Activated T-helper 9 cell treated with anti-CD3 and anti-CD28 coated beads, Interleukin-2, amount 50 U/mL, for 16 hours (primary cell): ENCODE measurements at regions not wholly inside any gene's neighbourhood (a gene's known extent, or its start where the extent isn't known, plus 50 kb on each side); places are given as distances from the start of the nearest gene placed in this dataset.
"Not testable (repeated sequence)": the region's sequence is repeated elsewhere in the genome, so short reads cannot be mapped to it uniquely, and the experiment has no call there.

Experiments
- DNase-seq: peaks from one replicate; pipeline ENCODE4 v3.0.0-alpha.2; 2020; ENCODE audit warnings: low read depth

DNA sequence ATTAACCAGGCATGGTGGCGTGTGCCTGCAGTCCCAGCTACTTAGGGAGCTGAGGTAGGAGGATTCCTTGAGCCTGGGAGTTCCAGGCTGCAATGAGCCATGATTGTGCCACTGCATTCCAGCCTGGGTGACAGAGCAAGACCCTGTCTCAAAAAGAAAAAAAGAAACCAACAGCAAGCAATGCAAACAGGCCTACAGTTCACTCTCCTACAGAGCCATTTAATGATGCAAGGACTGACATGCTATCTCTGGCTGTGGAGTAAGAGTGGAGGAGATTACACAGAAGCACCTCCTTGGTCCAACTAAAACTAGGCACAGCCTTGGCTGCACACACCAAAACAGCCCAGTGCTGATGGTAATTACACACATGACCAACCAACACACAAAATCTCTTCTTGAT, 127.5 kb upstream of the SOD1 start:
- DNase-seq, result no peak

- DNase-seq, result no peak
Measured at GRCh38 chr21:31530897-31531705, 128.4 kb upstream of the SOD1 start.

DNA sequence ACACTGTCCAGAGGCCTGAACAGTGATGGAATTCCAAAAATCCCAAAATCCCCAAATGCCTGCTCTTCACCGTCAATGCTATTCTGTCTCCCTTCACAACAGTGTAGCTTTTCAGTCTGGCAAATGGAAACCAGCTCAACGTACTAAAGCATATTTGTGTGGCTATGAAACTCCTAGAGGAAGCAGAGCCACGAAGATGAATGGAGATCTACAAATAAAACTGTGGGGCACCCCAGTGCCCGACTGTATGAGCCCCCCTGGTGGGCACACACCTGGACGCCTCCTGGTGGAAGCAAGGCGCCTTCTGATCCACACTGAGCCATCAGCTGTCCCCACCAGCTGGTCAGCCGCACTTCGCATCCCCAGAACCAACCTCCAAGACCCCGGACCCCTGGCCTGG, 129.1 kb upstream of the SOD1 start:
- no peak for DNase-seq

DNA sequence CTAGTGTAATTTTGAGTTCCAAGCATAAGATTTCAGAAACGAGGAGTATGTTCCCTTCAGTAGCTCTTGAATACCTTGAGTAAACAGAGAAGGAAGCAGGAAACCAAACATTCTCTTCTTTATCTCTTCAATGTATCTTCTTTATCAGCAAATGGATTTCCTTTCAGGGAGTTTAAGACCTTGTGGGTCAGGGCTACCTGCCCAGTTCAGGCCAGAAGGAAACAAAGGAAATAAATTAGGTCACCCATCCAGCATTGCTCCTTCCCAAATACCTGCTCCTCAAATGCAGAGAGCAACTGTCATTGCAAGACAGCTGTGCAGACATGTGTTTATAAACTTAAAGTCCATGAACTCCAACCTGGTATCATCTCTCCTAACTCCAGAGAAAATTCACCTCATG, 130.1 kb upstream of the SOD1 start:
- no peak for DNase-seq

- no peak for DNase-seq
Measured at GRCh38 chr21:31526040-31526439, 133.5 kb upstream of the SOD1 start.

DNA sequence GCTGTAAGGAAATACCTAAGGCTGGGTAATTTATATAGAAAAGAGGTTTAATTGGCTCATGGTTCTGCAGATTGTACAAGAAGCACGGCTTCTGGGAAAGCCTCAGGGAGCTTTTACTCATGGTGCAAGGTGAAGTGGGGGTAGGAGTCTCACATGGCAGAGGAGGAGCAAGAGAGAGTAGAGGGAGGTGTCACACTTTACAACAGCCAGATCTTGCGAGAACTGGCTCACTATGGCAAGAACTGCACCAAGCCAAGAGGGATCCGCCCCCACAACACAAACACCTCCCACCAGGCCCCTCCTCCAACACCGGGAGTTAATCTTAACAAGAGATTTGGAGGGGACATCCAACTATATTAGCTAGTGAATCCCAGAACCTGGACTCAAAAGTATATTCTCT, 135.4 kb upstream of the SOD1 start:
- DNase-seq, result no peak

DNA sequence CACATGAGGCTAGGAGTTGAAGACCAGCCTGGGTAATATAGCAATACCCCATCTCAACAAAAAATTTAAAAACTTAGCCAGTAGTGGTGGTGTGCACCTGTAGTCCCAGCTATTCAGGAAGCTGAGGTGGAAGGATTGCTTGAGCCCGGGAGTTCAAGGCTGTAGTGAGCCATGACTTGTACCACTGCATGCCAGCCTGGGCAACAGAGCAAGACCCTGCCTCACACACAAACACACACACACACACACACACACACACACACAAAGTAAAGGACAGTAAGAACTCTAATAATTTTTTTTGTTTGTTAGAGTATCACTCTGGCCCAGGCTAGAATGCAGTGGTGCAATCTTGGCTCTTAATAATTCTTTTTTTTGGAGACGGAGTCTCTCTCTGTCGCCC, 138.0 kb upstream of the SOD1 start:
- no peak for DNase-seq

DNA sequence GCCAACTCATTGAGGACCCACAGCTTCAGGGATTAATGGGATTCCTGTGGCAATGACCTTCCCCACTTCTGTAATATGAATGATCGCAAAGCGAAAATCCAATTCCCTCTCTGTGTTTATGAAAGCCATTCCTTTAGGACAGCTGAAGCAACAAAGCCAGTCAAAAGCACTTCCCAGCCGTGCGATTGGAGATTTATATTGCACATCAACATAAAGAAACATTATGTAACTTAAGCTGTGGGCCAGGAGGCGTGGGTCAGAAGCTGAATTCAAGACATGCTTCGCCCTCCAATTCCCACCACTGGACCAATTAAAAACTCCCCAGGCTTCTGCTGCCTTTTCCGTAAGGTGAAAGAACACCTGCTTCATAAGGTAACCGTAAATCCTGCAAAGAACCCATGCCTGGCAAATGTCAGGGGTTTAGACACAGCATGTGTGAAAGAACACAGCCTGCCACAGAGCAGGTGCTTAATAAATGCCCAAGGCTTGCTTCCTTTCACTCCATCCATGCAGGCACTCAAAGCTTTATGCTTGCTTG, 138.9 kb upstream of the SOD1 start:
- DNase-seq, result no peak

DNA sequence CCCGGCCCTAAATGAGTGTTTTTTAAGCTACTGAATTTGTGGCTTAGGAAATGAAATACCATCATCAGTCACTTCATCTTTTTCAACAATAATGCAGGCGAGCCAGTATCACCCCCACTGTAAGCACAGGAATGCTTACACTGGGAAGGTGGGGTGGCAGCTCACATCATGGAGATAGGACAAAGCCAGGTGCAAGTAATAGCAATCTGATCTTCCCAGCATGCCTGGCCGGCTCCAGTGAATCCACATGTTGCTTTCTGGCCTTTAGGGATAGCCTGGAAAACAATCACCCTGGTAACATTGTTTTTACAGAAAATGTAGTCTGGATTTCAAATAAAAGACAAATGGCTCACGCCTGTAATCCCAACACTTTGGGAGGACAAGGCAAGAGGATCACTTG, 140.9 kb upstream of the SOD1 start:
- DNase-seq, result no peak

- no peak for DNase-seq
Measured at GRCh38 chr21:31517664-31518414, 141.7 kb upstream of the SOD1 start.

GRCh38 chr21:31515253-31515652, 144.2 kb upstream of the SOD1 start:
- no peak for DNase-seq

DNA sequence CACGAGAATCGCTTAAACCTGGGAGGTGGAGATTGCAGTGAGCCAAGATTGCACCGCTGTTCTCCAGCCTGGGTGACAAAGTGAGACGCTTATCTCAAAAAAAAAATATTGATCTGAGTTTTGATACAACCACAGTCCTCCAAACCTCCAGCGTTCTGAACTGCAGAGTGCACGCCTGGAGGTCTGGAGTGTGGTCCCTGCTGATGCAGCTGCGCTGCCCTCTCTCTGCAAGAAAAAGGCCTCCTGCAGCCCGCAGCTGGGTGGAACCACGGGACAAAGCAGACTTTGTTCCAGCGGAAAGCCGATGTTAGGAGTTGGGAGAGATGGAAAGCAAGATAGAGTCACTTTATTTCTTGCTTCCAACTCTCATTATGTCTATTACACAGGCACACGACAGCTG, 144.9 kb upstream of the SOD1 start:
- DNase-seq, result no peak

GRCh38 chr21:31513541-31513940, 146.0 kb upstream of the SOD1 start:
- not testable (repeated sequence) for DNase-seq

DNA sequence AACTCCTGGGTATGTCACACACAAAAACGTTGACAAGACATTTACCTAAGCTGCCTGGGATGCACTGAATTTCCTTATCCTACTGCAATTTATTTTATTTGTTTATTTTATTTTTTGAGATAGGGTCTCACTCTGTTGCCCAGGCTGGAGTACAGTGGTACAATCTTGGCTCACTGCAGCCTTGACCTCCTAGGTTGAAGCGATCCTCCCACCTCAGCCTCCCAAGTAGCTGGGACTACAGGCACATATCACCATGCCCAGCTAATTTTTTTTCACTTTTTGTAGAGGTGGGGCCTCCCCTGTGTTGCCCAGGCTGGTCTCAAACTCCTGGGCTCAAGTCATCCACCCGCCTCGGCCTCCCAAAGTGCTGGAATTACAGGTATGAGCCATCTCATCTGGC, 147.5 kb upstream of the SOD1 start:
- not testable (repeated sequence) for DNase-seq

- DNase-seq, result no peak
Measured at GRCh38 chr21:31511258-31511657, 148.2 kb upstream of the SOD1 start.

DNA sequence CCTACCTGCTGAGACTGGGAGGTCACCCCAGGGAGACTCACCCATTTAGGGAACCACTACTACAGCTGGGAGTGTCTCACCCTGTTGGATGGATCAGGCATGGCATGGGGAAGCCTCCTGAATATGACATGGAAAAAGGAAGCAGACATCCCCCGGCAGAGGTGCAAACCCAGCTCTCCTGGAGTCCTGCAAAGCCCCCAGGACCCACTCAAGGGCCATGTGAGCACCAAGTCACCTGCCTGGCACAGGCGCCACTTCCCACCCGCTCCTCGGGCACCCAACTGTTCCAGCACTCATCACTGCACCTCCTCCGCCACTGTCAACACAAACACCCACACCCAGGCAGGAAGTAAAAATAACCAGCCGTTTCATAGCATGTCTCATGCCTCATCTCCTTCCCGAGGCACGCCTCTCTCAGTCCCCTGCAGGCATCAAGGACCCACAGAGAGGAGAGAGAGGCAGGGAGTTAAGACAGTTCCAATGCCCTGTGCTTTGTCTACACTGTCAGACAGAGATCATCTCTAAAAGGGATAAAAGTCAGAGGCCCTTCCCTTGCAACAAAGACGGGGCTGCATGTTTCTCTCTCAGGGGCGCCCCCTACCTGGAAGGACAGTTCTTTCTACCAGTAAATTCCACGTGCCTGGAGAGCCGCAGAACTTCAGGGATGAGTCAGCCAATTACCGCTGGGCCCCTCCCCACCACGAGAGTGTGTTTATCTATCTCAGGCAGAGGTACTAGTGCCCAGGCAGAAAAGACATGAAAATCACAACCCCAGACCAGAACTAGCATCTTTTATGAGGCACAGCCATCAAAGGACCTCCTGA, 150.1 kb upstream of the SOD1 start:
- peak; percentile 64 for DNase-seq

- no peak for DNase-seq
Measured at GRCh38 chr21:31505975-31506374, 153.5 kb upstream of the SOD1 start.

DNA sequence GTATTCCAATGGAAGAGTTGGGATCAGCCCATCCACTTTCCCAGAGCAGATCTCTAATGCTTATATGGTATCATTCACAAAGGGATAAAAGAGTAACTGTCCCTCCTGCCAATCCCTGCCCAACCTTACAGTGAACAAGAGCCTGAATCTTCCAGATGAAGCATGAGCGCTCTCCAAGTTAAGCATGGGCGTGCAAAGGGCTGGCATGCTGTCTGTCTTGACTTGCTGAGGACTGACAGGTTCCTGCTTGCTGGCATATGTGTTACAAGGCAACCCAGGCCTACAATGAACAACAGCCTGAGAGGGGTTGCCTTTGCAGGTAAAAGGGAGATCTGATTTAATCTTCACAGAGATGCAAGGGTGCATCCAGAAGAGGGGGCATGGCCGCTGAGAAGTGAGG, 155.6 kb upstream of the SOD1 start:
- no peak for DNase-seq

DNA sequence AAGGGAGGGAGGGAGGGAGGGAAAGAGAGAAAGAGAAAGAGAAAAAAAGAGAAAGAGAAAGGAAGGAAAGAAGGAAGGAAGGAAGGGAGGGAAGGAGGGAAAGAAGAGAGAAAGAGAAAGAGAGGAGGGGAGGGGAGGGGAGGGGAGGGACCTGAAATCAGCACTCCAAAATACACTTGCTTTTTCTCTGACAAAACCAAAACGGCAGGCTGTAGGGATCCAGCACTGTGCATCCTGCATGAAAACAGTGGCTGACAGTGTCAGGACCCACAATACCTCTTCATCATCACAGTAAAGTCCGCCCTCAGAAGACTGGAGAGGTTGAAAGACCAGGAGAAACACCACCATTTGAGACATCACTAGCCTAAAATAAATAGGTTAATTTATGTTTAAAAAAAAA, 156.0 kb upstream of the SOD1 start:
- no peak for DNase-seq

GRCh38 chr21:31502537-31503143, 156.9 kb upstream of the SOD1 start:
- DNase-seq, result no peak

DNA sequence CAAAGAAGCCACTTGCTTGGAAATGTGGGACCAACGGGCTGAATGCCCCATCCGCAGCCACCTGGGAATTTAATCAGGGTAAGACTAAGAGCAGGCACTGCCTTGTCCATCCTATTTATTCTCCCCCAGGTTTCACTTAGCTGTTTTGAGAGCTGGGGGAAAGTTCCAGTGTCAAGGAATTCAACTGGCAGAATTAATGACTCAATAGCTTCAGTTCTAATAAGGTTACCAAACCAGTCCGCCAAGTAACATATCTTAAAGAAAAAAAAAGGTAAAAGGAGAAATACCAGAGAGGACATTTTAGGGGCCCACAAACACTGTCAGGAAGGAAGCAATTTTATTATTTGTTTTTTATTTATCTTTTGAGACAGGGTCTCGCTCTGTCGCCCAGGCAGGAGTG, 157.6 kb upstream of the SOD1 start:
- DNase-seq, result no peak

- no peak for DNase-seq
Measured at GRCh38 chr21:31500982-31501381, 156.9 kb upstream of the TIAM1 start.
